H7 (cell line): ENCODE measurements at regions not wholly inside any gene's neighbourhood (a gene's known extent, or its start where the extent isn't known, plus 50 kb on each side); places are given as distances from the start of the nearest gene placed in this dataset.
A peak's percentile ranks its signal among the peaks of the same experiment; 100 is the strongest.
"Not testable (repeated sequence)": the region's sequence is repeated elsewhere in the genome, so short reads cannot be mapped to it uniquely, and the experiment has no call there.

Experiments used
- DNase-seq: peaks from one replicate; pipeline ENCODE4 v3.0.0; 2012
- H3K27me3 ChIP-seq: 2 replicates; pipeline ENCODE4 v1.6.0; 2011; ENCODE audit warnings: mild to moderate bottlenecking, low read length; ENCODE audit not compliant: control insufficient read depth, insufficient read depth
- H3K36me3 ChIP-seq: replicated peaks from 2 replicates; pipeline ENCODE4 v1.5.1; 2011; ENCODE audit warnings: low read length; ENCODE audit not compliant: control insufficient read depth, insufficient read depth
- H3K4me3 ChIP-seq: 2 replicates; pipeline ENCODE4 v1.5.1; 2011; ENCODE audit warnings: low read depth, mild to moderate bottlenecking, control low read depth, low read length, moderate library complexity; ENCODE audit not compliant: insufficient read depth

DNA sequence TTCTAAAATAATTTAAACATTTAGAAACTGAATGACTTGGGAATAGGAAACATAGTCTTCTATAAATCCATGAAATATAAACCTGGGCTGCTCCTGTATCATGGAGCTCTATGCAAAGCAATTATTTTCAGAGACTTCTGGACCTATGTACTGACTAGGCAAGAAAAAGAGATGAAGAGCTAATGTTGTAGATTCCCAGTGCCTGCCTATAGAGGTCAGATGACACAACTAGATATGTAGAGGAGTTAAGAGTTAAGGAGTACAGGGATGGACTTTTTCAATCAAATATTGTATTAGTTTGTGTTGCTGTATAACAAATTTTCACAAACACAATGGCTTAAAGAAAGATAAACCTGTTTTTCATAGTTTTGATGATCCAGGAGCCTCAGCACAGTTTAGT lies 1434.5 kb downstream of the KCNT2 start:
- H3K27me3 ChIP-seq: no peaks in the 10 kb centered on the region
- no peak overlapping the region for H3K4me3 ChIP-seq
- no peaks in the 10 kb centered on the region for H3K36me3 ChIP-seq
- no peak for DNase-seq

DNA sequence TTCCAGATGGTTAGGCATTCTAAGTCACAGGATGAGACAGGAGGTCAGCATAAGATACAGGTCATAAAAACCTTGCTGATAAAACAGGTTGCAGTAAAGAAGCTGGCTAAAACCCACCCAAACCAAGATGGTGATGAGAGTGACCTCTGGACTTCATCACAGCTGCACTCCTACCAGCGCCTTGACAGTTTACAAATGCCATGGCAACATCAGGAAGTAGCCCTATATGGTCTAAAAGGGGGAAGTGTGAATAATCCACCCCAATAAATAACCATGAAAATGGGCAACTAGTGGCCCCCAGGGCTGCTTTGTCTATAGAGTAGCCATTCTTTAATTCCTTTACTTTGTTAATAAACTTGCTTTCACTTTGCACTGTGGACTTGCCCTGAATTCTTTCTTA lies 1448.4 kb downstream of the KCNT2 start:
- not testable (repeated sequence) for H3K27me3 ChIP-seq, H3K36me3 ChIP-seq, H3K4me3 ChIP-seq, DNase-seq

DNA sequence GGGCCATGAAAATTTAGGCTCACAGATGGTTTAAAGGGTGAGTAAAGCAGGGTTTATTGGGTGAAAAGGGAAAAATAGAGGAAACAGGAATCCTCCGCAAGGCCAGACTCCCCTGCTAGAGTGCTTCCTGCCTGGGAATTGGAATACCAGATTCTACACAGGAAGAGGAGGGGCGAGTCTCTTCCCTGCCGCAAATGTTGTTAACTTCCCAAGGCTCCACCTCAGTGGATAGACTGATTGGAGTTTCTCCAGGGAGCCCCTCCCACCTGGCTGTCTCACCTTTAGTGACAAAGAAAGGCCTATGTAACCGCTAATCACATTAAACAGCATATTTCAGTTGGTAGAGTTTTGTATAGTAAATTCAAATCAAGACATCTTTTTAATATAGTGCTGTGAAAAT lies 1450.1 kb downstream of the KCNT2 start:
- Histone ChIP-seq H3K4me3 (no peak overlapping the region), H3K27me3 (no peaks in the 10 kb centered on the region), H3K36me3 (no peaks in the 10 kb centered on the region)
- no peak for DNase-seq

DNA sequence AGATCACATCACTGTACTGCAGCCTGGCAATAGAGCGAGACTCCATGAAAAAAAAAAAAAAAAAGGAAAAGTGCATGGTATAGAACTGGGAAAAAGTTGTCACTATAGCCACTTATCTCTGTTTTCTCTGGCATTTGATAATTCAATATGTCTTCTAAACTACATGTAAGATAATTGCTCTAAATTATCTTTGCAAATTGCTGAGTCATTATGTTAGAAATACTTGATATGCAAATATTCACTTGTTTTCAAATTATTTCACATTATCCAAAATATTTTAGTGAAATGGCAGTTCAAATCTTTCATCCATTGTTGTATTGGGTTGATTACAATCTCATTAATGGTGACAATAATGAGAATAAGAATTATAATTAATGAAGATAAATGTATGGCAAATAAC lies 1455.1 kb downstream of the KCNT2 start:
- Histone ChIP-seq H3K36me3 (no peaks in the 10 kb centered on the region), H3K27me3 (no peaks in the 10 kb centered on the region), H3K4me3 (no peak overlapping the region)
- DNase-seq: no peak

DNA sequence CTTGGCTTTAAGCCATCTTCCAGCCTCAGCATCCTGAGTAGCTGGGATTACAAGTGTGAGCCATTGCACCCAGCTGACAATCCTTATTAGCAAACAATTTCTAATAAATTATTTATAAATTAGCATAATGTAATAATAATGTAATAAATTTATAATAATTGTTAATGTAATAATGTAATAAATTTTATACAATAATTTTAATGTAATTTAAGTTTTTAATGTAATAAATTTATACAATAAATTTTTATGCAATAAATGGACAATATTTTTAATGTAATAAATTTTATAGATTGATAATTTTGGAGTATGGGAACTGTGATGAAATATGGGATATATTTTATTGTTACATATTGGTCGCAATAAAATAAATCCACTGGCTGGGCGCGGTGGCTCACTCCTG lies 1457.5 kb downstream of the KCNT2 start:
- Histone ChIP-seq H3K27me3 (no peaks in the 10 kb centered on the region), H3K36me3 (no peaks in the 10 kb centered on the region), H3K4me3 (no peak overlapping the region)
- no peak for DNase-seq

DNA sequence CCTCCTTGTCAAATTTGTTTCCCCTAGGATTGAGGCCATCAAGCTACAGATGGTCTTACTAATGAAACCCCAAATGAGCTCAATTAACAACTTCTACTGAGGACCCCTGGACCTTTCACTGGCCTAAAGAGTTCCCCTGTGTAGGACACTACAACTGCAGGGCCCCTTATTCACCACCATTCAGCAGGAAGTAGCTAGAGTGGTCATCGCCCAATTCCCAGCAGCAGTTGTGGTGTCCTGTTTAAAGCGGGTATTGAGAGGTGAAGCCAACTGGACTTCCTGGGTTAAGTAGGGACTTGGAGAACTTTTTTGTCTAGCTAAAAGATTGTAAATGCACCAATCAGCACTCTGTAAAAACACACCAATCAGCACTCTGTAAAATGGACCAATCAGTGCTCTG lies 1466.9 kb downstream of the KCNT2 start:
- DNase-seq: no peak
- Histone ChIP-seq H3K36me3 (no peaks in the 10 kb centered on the region), H3K27me3 (no peaks in the 10 kb centered on the region), H3K4me3 (no peak overlapping the region)

DNA sequence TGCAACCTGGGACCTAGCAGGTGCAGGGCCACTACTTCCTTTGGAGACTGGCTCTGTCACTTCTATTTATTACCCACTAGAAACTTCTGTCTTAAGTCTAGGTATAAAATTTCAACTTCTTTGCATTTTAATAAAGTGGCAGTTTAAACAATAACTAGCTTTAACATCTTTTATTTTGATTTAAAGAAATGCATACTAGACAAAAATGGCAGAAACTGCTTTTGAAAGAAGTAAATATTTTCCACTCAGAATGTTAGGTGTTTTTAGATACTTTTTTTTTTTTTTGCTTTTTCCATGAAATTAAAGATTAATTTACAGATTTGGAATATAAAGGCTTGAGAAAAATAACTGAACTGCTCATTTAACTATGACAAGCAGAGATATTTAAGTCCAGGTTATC lies 1477.6 kb downstream of the KCNT2 start:
- H3K36me3 ChIP-seq: no peaks in the 10 kb centered on the region
- DNase-seq: no peak
- no peak overlapping the region for H3K4me3 ChIP-seq
- no peaks in the 10 kb centered on the region for H3K27me3 ChIP-seq

DNA sequence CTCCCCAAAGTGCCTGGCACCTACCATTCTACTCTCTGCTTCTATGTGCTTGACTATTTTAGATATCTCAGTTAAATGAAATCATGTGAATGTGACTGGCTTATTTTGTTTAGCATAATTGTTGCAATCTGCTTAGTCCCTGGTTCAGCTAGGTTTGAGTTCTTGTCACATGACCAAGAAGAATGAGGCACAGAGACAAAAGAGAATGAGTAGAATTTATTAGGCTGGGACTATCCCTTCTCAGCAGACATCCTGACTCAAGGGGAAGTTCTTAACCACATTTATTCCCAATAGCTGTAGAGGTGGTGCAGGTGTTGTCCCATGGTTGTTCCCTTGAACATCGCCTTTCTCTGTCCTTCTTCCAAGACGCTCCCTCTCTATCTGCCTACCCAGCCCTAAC lies 1485.7 kb downstream of the KCNT2 start:
- no peaks in the 10 kb centered on the region for H3K36me3 ChIP-seq
- H3K4me3 ChIP-seq: no peak overlapping the region
- no peak for DNase-seq
- no peaks in the 10 kb centered on the region for H3K27me3 ChIP-seq

DNA sequence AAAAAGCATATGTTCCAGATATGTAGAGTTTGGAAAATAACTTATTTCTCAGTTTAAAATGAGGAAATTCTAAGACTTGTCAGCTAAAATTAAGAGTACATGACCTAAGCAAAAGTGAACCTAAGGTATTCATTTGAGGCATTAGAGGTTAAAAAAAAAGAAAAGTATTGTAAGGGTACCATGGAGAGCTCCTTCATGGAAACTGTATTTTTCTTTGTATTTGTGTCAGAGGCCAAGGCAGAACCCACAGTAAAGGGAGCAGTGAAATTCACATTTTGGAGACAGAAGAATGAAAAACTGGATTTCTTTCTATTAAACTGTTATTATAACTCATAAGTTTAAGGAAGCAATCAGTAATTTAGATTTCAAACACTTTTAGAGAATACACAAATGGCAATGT lies 1494.8 kb downstream of the KCNT2 start:
- no peaks in the 10 kb centered on the region for H3K36me3 ChIP-seq
- no peak overlapping the region for H3K4me3 ChIP-seq
- DNase-seq: no peak
- no peaks in the 10 kb centered on the region for H3K27me3 ChIP-seq

DNA sequence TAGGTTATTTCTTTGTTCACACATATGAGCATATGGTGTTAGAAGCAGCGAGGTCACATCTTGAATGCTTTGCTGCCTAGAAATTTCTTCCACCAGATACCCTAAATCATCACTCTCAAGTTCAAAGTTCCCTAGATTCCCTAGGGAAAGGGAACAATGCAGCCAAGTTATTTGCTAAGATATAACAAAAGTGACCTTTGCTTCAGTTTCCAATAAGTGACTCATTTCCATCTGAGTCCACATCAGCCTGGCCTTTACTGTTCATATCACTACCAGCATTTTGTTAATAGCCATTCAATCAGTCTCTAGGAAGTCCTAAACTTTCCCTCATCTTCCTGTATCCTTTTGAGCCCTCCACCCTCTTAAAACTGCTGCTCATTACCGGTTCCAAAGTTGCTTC lies 1502.5 kb downstream of the KCNT2 start:
- no peak for DNase-seq
- Histone ChIP-seq H3K36me3 (no peaks in the 10 kb centered on the region), H3K27me3 (no peaks in the 10 kb centered on the region), H3K4me3 (no peak overlapping the region)

DNA sequence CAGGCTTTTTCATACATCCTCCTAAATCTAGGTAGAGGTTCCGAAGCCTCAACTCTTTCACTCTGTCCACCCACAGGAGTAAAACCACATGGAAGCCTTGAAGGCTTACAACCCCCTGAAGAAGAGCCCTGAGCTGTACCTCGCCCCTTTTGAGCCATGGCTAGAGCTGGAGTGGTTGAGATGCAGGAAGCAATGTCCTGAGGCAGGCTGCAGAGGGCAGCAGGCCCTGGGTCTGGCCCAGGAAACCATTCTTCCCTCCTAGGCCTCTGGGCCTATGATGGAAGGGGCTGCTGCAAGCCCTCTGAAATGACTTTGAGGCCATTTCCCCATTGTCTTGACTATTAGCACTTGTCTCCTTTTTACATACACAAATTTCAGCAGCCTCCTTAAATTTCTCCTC lies 1503.0 kb downstream of the KCNT2 start:
- Histone ChIP-seq H3K27me3 (no peaks in the 10 kb centered on the region), H3K4me3 (no peak overlapping the region), H3K36me3 (no peaks in the 10 kb centered on the region)
- DNase-seq: no peak

DNA sequence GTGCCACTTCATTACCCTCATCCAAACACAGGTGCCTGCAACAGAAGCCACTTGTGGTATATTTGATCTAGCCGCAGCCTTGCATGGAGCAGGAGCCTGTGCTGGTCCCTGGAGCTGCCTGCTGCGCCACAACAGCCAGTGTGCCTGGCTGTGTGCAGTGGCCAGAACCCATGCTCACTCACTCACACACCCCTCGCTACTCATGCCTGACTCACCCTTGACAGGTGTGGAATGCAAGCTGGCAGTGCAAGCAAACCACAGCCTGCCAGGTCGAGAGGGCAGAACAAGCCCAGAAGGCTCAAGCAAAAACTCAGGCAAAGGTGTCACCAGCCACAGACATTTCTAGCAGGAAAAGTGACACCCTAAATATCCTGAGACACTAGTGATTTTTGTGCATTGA lies 1510.9 kb downstream of the KCNT2 start:
- H3K36me3 ChIP-seq: no peaks in the 10 kb centered on the region
- no peaks in the 10 kb centered on the region for H3K27me3 ChIP-seq
- DNase-seq: no peak
- no peak overlapping the region for H3K4me3 ChIP-seq

DNA sequence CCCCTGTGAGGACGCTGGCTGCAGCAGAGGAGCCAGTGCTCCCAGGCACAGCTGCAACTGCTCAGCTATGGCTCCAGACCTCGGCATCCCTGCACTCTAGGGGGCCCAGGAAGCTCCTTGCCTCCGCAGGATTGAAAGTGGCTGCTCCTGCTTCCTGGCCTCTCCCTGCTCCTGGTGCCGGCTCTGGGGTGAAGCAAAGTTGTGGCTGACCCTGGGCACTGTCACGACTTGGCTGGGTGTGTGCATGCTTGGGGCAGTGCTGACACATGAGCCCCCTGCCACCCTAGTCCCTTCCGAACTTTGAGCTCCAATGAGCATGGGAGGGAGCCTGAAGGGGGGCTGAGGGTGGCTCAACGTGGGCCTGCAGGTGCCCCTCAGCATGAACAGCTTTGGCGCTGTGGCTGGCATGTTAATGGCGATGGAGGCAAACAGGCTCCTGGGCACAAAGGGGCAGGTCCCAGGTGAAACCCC lies 1512.2 kb downstream of the KCNT2 start:
- no peak overlapping the region for H3K4me3 ChIP-seq
- DNase-seq: peak; percentile 4

DNA sequence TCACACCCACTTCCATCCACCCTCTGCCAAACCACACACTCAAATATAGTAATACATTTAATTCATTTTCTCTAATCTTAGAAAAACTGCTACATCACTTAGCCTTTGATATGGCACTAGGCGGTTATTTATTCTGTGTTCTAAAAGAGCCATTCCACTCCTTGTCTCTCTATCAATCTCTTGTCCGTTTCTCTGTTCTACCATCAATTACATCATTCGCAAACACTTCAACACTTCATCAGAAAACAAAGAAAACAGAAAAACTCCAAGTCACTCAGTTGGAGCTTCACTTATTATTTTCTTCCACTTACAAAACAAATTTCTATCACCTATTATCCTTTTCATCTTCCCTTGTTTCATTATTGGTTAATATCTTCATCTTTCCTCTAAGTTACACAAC lies 1523.0 kb downstream of the KCNT2 start:
- no peak for DNase-seq
- Histone ChIP-seq H3K4me3 (no peak overlapping the region), H3K27me3 (no peaks in the 10 kb centered on the region; the same call in 1 of the 2 replicates), H3K36me3 (no peaks in the 10 kb centered on the region)

More for the DNA sequence above, 1512.2 kb downstream of the KCNT2 start:
- no peaks in the 10 kb centered on the region for H3K27me3 ChIP-seq
- no peaks in the 10 kb centered on the region for H3K36me3 ChIP-seq

DNA sequence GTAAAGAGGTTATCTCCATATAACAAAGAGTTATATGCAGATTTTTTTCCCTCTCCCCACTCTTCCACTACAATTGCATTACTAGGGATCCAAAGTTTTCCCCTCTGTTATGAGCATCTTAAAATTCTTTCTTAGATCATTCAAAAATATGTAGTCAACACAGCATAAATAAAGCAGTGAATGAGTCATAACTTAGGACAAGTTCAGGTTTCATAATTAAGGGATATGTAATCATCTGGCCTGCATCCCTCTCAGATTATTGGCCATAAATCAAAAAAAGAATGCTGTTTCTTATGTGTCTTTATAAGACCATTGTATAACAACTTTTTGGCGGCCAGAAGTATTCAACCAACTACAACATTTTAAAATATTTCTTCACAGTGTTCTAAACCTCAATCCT lies 1526.1 kb downstream of the KCNT2 start:
- Histone ChIP-seq H3K4me3 (no peak overlapping the region), H3K36me3 (no peaks in the 10 kb centered on the region), H3K27me3 (no peaks in the 10 kb centered on the region)
- DNase-seq: no peak

DNA sequence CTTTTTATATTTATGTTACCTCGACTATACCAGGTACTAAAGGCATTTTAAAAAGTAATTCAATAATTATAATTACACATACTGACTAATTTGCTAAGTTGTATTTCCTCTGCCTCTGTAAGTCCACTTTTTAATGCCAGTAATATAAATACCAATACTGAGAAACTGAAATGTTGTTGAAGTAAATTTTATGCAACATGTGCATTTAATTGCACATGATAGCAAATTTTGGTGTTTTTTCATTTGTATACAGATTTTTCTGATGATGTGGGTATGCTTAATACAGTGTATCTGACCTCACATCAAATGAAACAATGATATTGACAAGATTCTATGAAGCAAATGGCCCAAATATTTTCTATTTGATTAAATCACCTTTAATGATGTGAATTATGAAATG lies 1531.6 kb downstream of the KCNT2 start:
- no peak for DNase-seq
- H3K36me3 ChIP-seq: no peaks in the 10 kb centered on the region
- no peaks in the 10 kb centered on the region for H3K27me3 ChIP-seq
- H3K4me3 ChIP-seq: no peak overlapping the region
